IPS-18a (cell line): ENCODE measurements at regions not wholly inside any gene's neighbourhood (a gene's known extent, or its start where the extent isn't known, plus 50 kb on each side); places are given as distances from the start of the nearest gene placed in this dataset.
"Not testable (repeated sequence)": the region's sequence is repeated elsewhere in the genome, so short reads cannot be mapped to it uniquely, and the experiment has no call there.

ENCODE experiments used
- H3K27ac ChIP-seq: one replicate; pipeline ENCODE4 v1.5.1; 2013; ENCODE audit warnings: low read length
- H3K27me3 ChIP-seq: one replicate; pipeline ENCODE4 v1.6.1; 2013; ENCODE audit warnings: mild to moderate bottlenecking, low read length; ENCODE audit not compliant: control insufficient read depth, insufficient read depth
- H3K36me3 ChIP-seq: one replicate; pipeline ENCODE4 v1.6.1; 2013; ENCODE audit warnings: low read depth, low read length; ENCODE audit not compliant: control insufficient read depth
- H3K4me1 ChIP-seq: one replicate; pipeline ENCODE4 v1.6.1; 2013; ENCODE audit warnings: low read depth, low read length; ENCODE audit not compliant: control insufficient read depth
- H3K4me3 ChIP-seq: one replicate; pipeline ENCODE4 v1.5.1; 2013; ENCODE audit warnings: low read length
- H3K9ac ChIP-seq: one replicate; pipeline ENCODE4 v1.6.1; 2013; ENCODE audit warnings: mild to moderate bottlenecking, low read length, moderate library complexity
- H3K9me3 ChIP-seq: one replicate; pipeline ENCODE4 v1.6.1; 2013; ENCODE audit warnings: low read depth, low read length; ENCODE audit not compliant: control insufficient read depth

DNA sequence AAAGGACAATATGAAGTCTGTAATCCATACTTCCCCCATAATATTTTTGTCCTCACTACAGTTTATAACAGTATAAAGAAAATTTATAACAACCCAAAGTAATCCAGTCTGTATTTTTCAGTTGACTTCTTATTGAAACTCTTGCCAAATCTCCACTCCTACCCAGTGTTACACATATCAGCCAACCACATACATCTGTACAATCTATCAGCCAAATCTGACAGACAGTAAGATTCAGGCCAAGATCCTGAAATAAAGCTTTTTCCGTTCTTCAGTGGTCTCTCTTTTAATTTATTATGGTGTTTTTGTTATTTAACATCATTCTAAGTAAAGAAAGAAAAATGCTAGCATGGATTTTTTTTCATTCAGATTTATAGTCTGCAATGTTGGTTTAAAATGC, 2370.9 kb upstream of the RAG2 start:
- H3K9ac ChIP-seq: no peak overlapping the region

DNA sequence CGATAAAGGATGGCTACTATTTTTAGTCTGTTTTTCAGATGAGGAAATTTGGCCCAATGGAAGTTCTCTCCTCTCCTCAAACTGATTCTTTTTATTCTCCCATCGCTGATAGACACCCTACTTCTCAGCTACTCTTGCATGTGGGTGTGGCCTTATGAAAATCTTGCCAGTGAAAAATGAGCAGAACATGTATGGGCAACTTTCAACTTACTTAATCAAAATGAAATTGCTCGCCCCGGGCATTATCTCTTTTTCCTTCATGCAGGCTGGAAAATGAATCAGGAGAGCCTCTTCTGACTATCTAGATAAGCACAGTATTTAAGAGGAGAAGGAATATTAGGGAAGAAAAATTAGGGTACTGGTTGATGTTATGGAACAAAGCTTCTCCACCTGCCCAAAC, 2354.7 kb upstream of the RAG2 start:
- H3K36me3 ChIP-seq: no peaks in the 10 kb centered on the region
- H3K4me3 ChIP-seq: no peak overlapping the region
- no peaks in the 10 kb centered on the region for H3K4me1 ChIP-seq
- no peaks in the 10 kb centered on the region for H3K27me3 ChIP-seq
- no peaks in the 10 kb centered on the region for H3K9me3 ChIP-seq
- no peak overlapping the region for H3K9ac ChIP-seq
- no peak overlapping the region for H3K27ac ChIP-seq

More for the DNA sequence above, 2370.9 kb upstream of the RAG2 start:
- Histone ChIP-seq H3K27me3 (no peaks in the 10 kb centered on the region), H3K36me3 (no peaks in the 10 kb centered on the region), H3K27ac (no peak overlapping the region), H3K4me1 (no peaks in the 10 kb centered on the region), H3K4me3 (no peak overlapping the region), H3K9me3 (no peaks in the 10 kb centered on the region)

DNA sequence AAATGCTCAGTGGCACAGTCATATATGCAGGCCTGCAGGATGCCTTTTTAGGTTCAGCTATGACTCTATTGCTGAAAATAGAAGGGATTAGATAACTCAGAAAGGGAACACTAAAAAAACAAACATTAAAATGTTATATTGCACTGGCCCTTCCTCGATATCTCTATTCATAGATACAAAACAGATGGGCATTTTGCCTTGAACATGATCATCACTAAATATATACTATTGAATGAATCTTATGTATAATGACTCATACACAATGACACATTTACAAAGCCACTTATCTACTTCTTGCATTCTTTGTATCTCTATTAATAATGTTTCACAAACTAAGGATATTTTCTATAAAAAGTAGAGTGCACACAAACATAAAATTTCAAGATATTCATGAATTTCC, 2352.8 kb upstream of the RAG2 start:
- H3K4me1 ChIP-seq: no peaks in the 10 kb centered on the region
- H3K9ac ChIP-seq: no peak overlapping the region
- H3K4me3 ChIP-seq: no peak overlapping the region
- no peaks in the 10 kb centered on the region for H3K27me3 ChIP-seq
- H3K27ac ChIP-seq: no peak overlapping the region
- H3K9me3 ChIP-seq: peaks cover 5% of the 10 kb centered on the region
- H3K36me3 ChIP-seq: no peaks in the 10 kb centered on the region

- Histone ChIP-seq H3K9ac (no peak overlapping the region), H3K27ac (no peak overlapping the region), H3K9me3 (peaks cover 12% of the 10 kb centered on the region), H3K4me3 (no peak overlapping the region), H3K27me3 (no peaks in the 10 kb centered on the region), H3K4me1 (no peaks in the 10 kb centered on the region), H3K36me3 (no peaks in the 10 kb centered on the region)
Observed at GRCh38 chr11:38948392-38948791, 2350.4 kb upstream of the RAG2 start.

DNA sequence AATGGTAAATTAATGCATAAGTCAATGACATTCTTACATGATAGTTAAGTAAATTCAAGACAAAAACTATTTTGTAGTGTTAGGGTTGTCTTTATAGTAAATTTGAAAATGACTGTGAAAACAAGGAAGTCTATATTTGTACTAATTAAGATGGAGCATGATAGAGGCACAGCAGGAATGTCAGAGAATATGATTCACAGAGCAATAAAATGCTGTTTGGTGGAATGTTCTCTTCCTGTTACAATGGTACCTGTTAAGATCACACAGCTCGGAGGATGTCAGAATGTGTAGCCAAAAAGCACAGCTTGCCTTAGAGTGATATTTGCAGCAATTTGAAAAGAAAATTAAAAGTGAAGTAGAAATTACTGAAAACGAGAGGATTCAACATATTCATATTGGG, 2339.7 kb upstream of the RAG2 start:
- Histone ChIP-seq H3K27me3 (no peaks in the 10 kb centered on the region), H3K9me3 (no peaks in the 10 kb centered on the region), H3K36me3 (no peaks in the 10 kb centered on the region), H3K27ac (no peak overlapping the region), H3K4me1 (no peaks in the 10 kb centered on the region), H3K9ac (no peak overlapping the region), H3K4me3 (no peak overlapping the region)

DNA sequence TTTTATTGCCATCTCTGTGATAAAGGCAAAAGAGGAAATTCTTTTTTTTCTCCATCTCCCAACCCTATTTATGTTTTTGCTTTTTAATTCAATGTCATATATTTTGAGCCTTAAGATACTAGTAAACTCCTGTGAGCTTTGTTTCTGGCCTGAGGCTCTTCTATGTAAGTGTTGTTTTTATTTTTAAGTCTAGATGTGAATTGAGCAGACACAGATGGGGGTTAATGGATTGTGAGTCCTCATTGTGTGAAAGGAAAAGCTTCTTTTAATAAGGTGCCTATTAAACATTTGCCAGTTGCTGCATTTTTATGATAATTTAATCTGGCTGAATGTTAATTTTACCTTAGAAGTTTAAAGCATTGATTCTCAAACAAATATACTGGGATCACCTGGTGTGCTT, 2337.9 kb upstream of the RAG2 start:
- Histone ChIP-seq H3K36me3 (no peaks in the 10 kb centered on the region), H3K4me1 (no peaks in the 10 kb centered on the region), H3K9ac (no peak overlapping the region), H3K27me3 (no peaks in the 10 kb centered on the region), H3K4me3 (no peak overlapping the region), H3K9me3 (peaks cover 5% of the 10 kb centered on the region), H3K27ac (no peak overlapping the region)

- Histone ChIP-seq H3K9ac (no peak overlapping the region), H3K9me3 (peaks cover 5% of the 10 kb centered on the region), H3K4me3 (no peak overlapping the region), H3K36me3 (no peaks in the 10 kb centered on the region), H3K27me3 (no peaks in the 10 kb centered on the region), H3K4me1 (no peaks in the 10 kb centered on the region), H3K27ac (no peak overlapping the region)
Observed at GRCh38 chr11:38927993-38928392, 2330.0 kb upstream of the RAG2 start.

- no peaks in the 10 kb centered on the region for H3K36me3 ChIP-seq
- H3K4me1 ChIP-seq: no peaks in the 10 kb centered on the region
- H3K9me3 ChIP-seq: no peaks in the 10 kb centered on the region
- H3K9ac ChIP-seq: no peak overlapping the region
- H3K27ac ChIP-seq: no peak overlapping the region
- H3K27me3 ChIP-seq: no peaks in the 10 kb centered on the region
- H3K4me3 ChIP-seq: no peak overlapping the region
Observed at GRCh38 chr11:38924644-38925043, 2326.6 kb upstream of the RAG2 start.

- no peak overlapping the region for H3K27ac ChIP-seq
Observed at GRCh38 chr11:38900211-38900610, 2302.2 kb upstream of the RAG2 start.

DNA sequence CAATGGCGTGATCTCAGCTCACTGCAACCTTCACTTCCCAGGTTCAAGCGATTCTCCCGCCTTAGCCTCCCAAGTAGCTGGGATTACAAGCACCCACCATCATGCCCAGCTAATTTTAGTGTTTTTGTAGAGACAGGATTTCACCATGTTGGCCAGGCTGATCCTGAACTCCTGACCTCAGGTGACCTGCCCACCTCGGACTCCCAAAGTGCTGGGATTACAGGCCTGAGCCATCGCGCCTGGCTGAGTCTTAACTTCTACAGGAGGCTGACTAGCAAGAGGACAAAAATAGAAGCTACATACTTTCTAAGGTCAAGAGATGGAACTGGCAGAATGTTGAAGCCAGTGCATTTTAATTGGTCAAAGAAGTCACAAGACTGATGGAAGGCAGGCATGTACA, 2296.2 kb upstream of the RAG2 start:
- not testable (repeated sequence) for H3K27ac ChIP-seq, H3K9ac ChIP-seq, H3K27me3 ChIP-seq, H3K9me3 ChIP-seq, H3K36me3 ChIP-seq, H3K4me1 ChIP-seq, H3K4me3 ChIP-seq

More at GRCh38 chr11:38900211-38900610, 2302.2 kb upstream of the RAG2 start:
- H3K27me3 ChIP-seq: no peaks in the 10 kb centered on the region
- no peak overlapping the region for H3K9ac ChIP-seq
- no peak overlapping the region for H3K4me3 ChIP-seq
- no peaks in the 10 kb centered on the region for H3K36me3 ChIP-seq
- H3K9me3 ChIP-seq: no peaks in the 10 kb centered on the region
- peaks cover 16% of the 10 kb centered on the region for H3K4me1 ChIP-seq

- Histone ChIP-seq H3K27ac (no peak overlapping the region), H3K4me3 (no peak overlapping the region), H3K27me3 (no peaks in the 10 kb centered on the region), H3K9ac (no peak overlapping the region), H3K4me1 (no peaks in the 10 kb centered on the region), H3K36me3 (no peaks in the 10 kb centered on the region), H3K9me3 (no peaks in the 10 kb centered on the region)
Observed at GRCh38 chr11:38884145-38884865, 2286.3 kb upstream of the RAG2 start.

- H3K4me1 ChIP-seq: no peaks in the 10 kb centered on the region
- no peak overlapping the region for H3K9ac ChIP-seq
- no peak overlapping the region for H3K27ac ChIP-seq
- peaks cover 9% of the 10 kb centered on the region for H3K9me3 ChIP-seq
- H3K27me3 ChIP-seq: no peaks in the 10 kb centered on the region
- H3K36me3 ChIP-seq: no peaks in the 10 kb centered on the region
- no peak overlapping the region for H3K4me3 ChIP-seq
Observed at GRCh38 chr11:38867338-38867737, 2269.3 kb upstream of the RAG2 start.
